Osteoblast (primary cell): ENCODE measurements at regions not wholly inside any gene's neighbourhood (a gene's known extent, or its start where the extent isn't known, plus 50 kb on each side); places are given as distances from the start of the nearest gene placed in this dataset.
A peak's percentile ranks its signal among the peaks of the same experiment; 100 is the strongest.

ENCODE experiments used
- DNase-seq: peaks from one replicate; pipeline ENCODE4 v3.0.0; 2011; ENCODE audit warnings: low spot score, mixed read lengths; ENCODE audit not compliant: insufficient read length; ENCODE audit errors: missing footprints
- H2AFZ ChIP-seq: 2 replicates; pipeline ENCODE4 v1.6.0; 2011; ENCODE audit warnings: mild to moderate bottlenecking, low read length
- H3K27ac ChIP-seq: 2 replicates; pipeline ENCODE4 v1.5.1; 2011; ENCODE audit warnings: mild to moderate bottlenecking, low read depth, low read length, moderate library complexity
- H3K27me3 ChIP-seq: 2 replicates; pipeline ENCODE4 v1.6.0; 2012; ENCODE audit warnings: mild to moderate bottlenecking, control low read depth, inconsistent platforms, low read length, moderate library complexity; ENCODE audit not compliant: insufficient read depth
- H3K36me3 ChIP-seq: 2 replicates; pipeline ENCODE4 v1.5.1; 2011; ENCODE audit warnings: mild to moderate bottlenecking, low read length, control low read depth, moderate library complexity; ENCODE audit not compliant: insufficient read depth
- H3K4me1 ChIP-seq: 2 replicates; pipeline ENCODE4 v1.5.1; 2011; ENCODE audit warnings: mild to moderate bottlenecking, low read length, control low read depth, moderate library complexity; ENCODE audit not compliant: insufficient read depth
- H3K4me2 ChIP-seq: 2 replicates; pipeline ENCODE4 v1.6.0; 2011; ENCODE audit warnings: mild to moderate bottlenecking, low read length; ENCODE audit not compliant: insufficient read depth
- H3K4me3 ChIP-seq: fragments of 200-600 bp; sonication (generic); 3 replicates; pipeline ENCODE4 v1.5.1; 2012; ENCODE audit warnings: mild to moderate bottlenecking, low read length, inconsistent platforms; ENCODE audit not compliant: insufficient read depth
- H3K79me2 ChIP-seq: 2 replicates; pipeline ENCODE4 v1.6.0; 2012; ENCODE audit warnings: mild to moderate bottlenecking, low read length, control low read depth, inconsistent platforms; ENCODE audit not compliant: insufficient read depth
- H3K9me3 ChIP-seq: 2 replicates; pipeline ENCODE4 v1.5.1; 2011; ENCODE audit warnings: low read depth, low read length, control low read depth
- H4K20me1 ChIP-seq: 2 replicates; pipeline ENCODE4 v1.6.0; 2012; ENCODE audit warnings: mild to moderate bottlenecking, low read length, control low read depth; ENCODE audit not compliant: insufficient read depth
- TF ChIP-seq, protein P1 (sequence below): IDR thresholded peaks from 2 replicates; pipeline ENCODE4 v1.5.1; 2011; ENCODE audit warnings: mild to moderate bottlenecking, low read depth, low read length, moderate library complexity; ENCODE audit errors: extremely low read depth

GRCh38 chr12:85733984-85734383, 102.2 kb downstream of the RASSF9 start:
- TF ChIP-seq, protein P1, sequence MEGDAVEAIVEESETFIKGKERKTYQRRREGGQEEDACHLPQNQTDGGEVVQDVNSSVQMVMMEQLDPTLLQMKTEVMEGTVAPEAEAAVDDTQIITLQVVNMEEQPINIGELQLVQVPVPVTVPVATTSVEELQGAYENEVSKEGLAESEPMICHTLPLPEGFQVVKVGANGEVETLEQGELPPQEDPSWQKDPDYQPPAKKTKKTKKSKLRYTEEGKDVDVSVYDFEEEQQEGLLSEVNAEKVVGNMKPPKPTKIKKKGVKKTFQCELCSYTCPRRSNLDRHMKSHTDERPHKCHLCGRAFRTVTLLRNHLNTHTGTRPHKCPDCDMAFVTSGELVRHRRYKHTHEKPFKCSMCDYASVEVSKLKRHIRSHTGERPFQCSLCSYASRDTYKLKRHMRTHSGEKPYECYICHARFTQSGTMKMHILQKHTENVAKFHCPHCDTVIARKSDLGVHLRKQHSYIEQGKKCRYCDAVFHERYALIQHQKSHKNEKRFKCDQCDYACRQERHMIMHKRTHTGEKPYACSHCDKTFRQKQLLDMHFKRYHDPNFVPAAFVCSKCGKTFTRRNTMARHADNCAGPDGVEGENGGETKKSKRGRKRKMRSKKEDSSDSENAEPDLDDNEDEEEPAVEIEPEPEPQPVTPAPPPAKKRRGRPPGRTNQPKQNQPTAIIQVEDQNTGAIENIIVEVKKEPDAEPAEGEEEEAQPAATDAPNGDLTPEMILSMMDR = no peak
- DNase-seq = peak; percentile 44
- Histone ChIP-seq H4K20me1 (no peaks in the 10 kb centered on the region), H3K4me1 (peaks cover 7% of the 10 kb centered on the region), H3K27ac (no peak overlapping the region), H3K36me3 (no peaks in the 10 kb centered on the region), H3K79me2 (no peaks in the 10 kb centered on the region), H3K27me3 (no peaks in the 10 kb centered on the region), H3K4me3 (no peak overlapping the region), H2AFZ (peak overlapping the region; percentile 11), H3K4me2 (peak overlapping the region; percentile 58), H3K9me3 (no peaks in the 10 kb centered on the region)

DNA sequence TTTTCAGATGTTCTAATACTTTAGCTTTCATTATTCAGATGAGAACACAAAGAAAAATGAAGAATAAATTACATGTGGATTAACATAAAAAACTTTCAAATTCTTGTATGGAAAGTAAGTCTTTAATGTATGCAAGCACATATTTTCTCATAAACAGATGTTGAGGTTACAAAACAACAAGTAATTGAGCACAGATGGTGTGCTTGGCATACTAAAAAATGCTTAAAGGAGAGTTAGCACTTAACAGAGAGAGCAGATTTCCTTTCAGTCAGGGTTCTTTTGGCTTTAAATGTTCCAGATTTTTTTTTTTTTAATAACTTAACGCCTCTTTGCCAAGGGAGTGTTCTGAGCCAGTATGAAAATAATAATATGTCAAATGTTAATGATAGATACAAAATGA, 96.0 kb downstream of the RASSF9 start:
- H3K27me3 ChIP-seq = no peaks in the 10 kb centered on the region
- H3K4me3 ChIP-seq = no peak overlapping the region
- H3K27ac ChIP-seq = no peak overlapping the region
- H3K4me2 ChIP-seq = no peak overlapping the region
- peaks cover 4% of the 10 kb centered on the region for H3K4me1 ChIP-seq
- H2AFZ ChIP-seq = no peak overlapping the region
- H3K9me3 ChIP-seq = no peaks in the 10 kb centered on the region
- no peak for DNase-seq
- H3K36me3 ChIP-seq = no peaks in the 10 kb centered on the region
- TF ChIP-seq, protein P1 = no peak
- H4K20me1 ChIP-seq = no peaks in the 10 kb centered on the region
- no peaks in the 10 kb centered on the region for H3K79me2 ChIP-seq

DNA sequence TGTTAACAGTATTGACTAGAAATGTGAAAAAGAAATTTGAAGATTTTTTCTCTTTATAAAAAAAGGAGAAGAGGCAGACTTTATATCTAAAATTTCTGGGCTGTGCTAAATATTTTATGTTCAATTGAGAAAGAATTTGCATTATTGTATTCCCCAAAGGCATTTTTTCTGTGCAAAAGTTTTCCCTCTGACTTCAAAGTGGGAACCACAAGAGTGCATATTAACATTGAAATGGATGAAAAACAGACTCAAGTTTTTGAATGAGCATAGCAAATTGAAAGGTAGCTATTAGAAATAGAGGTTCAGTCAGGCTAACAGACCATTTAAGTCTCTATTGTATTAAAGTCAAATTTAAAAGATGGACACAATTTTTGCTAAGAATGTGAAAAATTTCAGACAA, 95.2 kb downstream of the RASSF9 start:
- Histone ChIP-seq H3K4me3 (no peak overlapping the region), H3K79me2 (no peaks in the 10 kb centered on the region), H4K20me1 (no peaks in the 10 kb centered on the region), H3K4me1 (peaks cover 4% of the 10 kb centered on the region), H2AFZ (no peak overlapping the region), H3K36me3 (no peaks in the 10 kb centered on the region), H3K27ac (no peak overlapping the region), H3K27me3 (no peaks in the 10 kb centered on the region), H3K4me2 (no peak overlapping the region), H3K9me3 (no peaks in the 10 kb centered on the region)
- TF ChIP-seq, protein P1 = no peak
- no peak for DNase-seq

DNA sequence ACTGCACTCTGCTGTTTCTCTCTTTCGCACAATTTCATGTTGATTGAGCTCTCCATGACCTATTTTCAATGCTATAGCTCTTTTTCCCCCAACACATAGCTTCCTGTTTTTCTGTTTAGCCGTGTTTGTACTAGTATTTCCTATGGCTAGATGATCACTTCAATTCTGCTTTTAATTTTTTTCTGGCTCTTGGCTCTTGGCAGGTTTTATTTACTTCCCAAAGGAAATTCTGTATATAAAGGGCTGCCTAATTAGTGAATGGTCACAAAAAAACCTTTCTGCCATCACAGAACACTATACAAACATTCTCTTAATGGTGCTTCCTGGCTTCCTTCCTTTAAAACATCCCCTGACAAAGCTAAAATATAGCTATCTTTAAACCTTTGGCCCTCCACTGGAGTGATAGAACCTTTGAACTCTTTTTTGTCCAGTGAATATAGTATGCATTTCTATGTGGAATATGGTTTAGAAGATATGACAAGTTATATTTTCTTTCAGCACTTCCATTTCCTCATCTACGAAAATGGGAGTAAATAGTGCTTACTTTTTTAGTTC, 88.2 kb downstream of the RASSF9 start:
- Histone ChIP-seq H3K4me3 (no peak overlapping the region), H2AFZ (peak overlapping the region; percentile 58), H3K79me2 (no peaks in the 10 kb centered on the region), H3K4me1 (no peaks in the 10 kb centered on the region), H3K27me3 (no peaks in the 10 kb centered on the region), H4K20me1 (no peaks in the 10 kb centered on the region), H3K9me3 (no peaks in the 10 kb centered on the region), H3K27ac (no peak overlapping the region), H3K36me3 (no peaks in the 10 kb centered on the region), H3K4me2 (no peak overlapping the region)
- DNase-seq = no peak
- TF ChIP-seq, protein P1 = no peak
